Vagina (tissue), 2 donors: ENCODE measurements at regions not wholly inside any gene's neighbourhood (a gene's known extent, or its start where the extent isn't known, plus 50 kb on each side); places are given as distances from the start of the nearest gene placed in this dataset.

Source experiments
- POLR2A ChIP-seq, 2 donors: fragments of 450-650 bp; IDR thresholded peaks; one replicate each; pipeline ENCODE4 v1.6.1; 2017; ENCODE audit warnings: antibody characterized with exemption in 2 of 2, mild to moderate bottlenecking in 2 of 2, moderate library complexity in 2 of 2
- POLR2AphosphoS5 ChIP-seq, 2 donors: sonication (generic); formaldehyde crosslinking; IDR thresholded peaks; one replicate each; pipeline ENCODE4 v1.9.0; 2017; ENCODE audit warnings: antibody characterized with exemption in 2 of 2, mild to moderate bottlenecking in 2 of 2, low read depth in 1 of 2; ENCODE audit not compliant: insufficient read depth in 1 of 2
- TF ChIP-seq, protein P1 (sequence below), 3 experiments: fragments of 450-650 bp in 2 of 3; fragments of 200-600 bp in 1 of 3; sonication (generic) in 1 of 3; IDR thresholded peaks; one replicate each; pipeline ENCODE4 v1.5.1; 2017 to 2019; ENCODE audit warnings: antibody characterized with exemption in 3 of 3, mild to moderate bottlenecking in 2 of 3, moderate library complexity in 2 of 3

DNA sequence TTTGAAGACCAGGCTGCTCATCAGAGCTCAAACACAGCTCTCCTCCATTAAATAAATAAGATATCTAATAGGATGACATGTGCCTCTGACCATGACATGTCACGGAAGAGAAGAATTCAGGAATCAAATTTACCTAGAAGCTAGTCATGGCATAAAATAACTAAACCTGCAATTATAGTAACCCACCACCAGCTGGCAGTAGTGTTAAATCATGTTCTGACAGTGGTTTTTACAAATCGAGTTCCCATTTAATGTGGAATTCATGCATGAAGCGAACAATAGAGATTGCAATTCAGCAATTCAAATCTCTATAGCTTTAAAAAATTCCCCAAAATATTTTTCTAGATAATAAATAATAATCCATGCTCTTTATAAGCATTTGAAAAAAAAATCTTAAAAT is 74.6 kb upstream of the IKZF1 start:
- TF ChIP-seq, protein P1, sequence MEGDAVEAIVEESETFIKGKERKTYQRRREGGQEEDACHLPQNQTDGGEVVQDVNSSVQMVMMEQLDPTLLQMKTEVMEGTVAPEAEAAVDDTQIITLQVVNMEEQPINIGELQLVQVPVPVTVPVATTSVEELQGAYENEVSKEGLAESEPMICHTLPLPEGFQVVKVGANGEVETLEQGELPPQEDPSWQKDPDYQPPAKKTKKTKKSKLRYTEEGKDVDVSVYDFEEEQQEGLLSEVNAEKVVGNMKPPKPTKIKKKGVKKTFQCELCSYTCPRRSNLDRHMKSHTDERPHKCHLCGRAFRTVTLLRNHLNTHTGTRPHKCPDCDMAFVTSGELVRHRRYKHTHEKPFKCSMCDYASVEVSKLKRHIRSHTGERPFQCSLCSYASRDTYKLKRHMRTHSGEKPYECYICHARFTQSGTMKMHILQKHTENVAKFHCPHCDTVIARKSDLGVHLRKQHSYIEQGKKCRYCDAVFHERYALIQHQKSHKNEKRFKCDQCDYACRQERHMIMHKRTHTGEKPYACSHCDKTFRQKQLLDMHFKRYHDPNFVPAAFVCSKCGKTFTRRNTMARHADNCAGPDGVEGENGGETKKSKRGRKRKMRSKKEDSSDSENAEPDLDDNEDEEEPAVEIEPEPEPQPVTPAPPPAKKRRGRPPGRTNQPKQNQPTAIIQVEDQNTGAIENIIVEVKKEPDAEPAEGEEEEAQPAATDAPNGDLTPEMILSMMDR (IDR thresholded peaks at IDR 0.05) = no peak
- TF ChIP-seq POLR2A (IDR thresholded peaks at IDR 0.05) (no peak), POLR2AphosphoS5 (IDR thresholded peaks at IDR 0.05; ENCODE audit: insufficient read depth in 1 of 2, low read depth in 1 of 2) (no peak)
